ENCODE measurements at regions not wholly inside any gene's neighbourhood (a gene's known extent, or its start where the extent isn't known, plus 50 kb on each side); places are given as distances from the start of the nearest gene placed in this dataset.
"Not testable (repeated sequence)": the region's sequence is repeated elsewhere in the genome, so short reads cannot be mapped to it uniquely, and the experiment has no call there.

DNA sequence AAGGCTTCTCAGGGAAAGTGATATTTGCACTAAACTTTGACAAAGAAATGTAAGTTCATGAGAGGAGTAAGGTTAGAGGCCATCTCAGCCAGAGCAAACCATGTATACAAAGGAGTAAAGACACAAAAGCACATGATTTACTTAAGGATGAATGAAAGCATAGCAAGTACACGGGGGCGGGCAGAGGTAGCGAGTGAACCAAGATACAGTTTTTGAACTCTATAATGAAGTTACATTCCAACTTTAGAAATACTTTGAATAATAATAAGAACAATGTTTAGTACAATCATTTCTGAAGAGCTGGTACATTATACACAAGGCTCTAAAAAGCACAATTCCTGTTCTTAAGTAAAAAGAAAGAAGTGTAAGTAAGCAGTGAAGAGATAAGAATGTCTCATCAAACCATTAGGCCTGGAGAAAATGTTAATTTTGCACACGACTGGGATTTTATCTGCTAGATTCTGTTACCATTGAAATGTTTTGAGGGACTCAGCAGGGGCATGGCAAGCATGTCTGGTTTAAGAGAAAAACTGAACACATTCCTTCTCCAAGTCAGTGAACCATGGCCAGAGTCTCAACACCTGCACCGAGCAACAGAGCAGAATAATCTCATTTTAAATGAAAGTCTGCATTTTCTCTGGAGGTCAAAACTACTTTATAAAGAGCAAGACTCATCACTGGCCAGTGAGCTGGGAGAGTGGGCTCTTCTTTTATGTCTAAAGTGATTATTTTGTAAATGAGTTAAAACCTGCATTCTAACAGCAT, 147.6 kb upstream of the TRPM3 start:
- DNase-seq (ENCODE audit: low spot score in 2 of 2), result no peak
- no peaks in the 10 kb centered on the region for H3K9me3 ChIP-seq
- H3K4me1 ChIP-seq, result no peaks in the 10 kb centered on the region
- H3K27ac ChIP-seq, result no peak overlapping the region
- no peaks in the 10 kb centered on the region for H3K27me3 ChIP-seq
- no peaks in the 10 kb centered on the region for H3K36me3 ChIP-seq
- 56 to 59% methylated on average over 5 of the region's 5 CpGs for WGBS, 2 donors
- TF ChIP-seq POLR2A (IDR thresholded peaks at IDR 0.05) (no peak), EP300 (IDR thresholded peaks at IDR 0.05) (no peak)
- TF ChIP-seq, protein P1, sequence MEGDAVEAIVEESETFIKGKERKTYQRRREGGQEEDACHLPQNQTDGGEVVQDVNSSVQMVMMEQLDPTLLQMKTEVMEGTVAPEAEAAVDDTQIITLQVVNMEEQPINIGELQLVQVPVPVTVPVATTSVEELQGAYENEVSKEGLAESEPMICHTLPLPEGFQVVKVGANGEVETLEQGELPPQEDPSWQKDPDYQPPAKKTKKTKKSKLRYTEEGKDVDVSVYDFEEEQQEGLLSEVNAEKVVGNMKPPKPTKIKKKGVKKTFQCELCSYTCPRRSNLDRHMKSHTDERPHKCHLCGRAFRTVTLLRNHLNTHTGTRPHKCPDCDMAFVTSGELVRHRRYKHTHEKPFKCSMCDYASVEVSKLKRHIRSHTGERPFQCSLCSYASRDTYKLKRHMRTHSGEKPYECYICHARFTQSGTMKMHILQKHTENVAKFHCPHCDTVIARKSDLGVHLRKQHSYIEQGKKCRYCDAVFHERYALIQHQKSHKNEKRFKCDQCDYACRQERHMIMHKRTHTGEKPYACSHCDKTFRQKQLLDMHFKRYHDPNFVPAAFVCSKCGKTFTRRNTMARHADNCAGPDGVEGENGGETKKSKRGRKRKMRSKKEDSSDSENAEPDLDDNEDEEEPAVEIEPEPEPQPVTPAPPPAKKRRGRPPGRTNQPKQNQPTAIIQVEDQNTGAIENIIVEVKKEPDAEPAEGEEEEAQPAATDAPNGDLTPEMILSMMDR (IDR thresholded peaks at IDR 0.05), result no peak
- H3K4me3 ChIP-seq, result no peak overlapping the region

DNA sequence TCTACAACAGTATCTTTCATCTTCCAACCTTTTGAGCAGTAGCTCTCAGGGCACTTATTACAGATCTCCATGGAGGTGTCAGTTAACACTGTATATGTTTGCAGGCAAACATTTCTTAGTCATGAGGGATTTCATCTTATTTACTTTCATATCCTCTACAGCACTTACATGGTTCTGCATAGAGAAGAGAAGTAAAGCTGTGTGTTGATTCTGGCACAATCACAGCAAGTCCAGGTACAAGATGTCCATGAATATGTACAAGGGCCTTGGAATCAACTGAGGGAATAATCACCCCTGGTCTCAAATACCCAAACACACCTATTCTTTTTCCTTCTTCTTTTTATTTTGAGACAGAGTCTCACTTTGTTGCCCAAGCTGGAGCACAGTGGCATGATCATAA, 142.0 kb upstream of the TRPM3 start:
- Histone ChIP-seq H3K4me3 (no peak overlapping the region), H3K36me3 (no peaks in the 10 kb centered on the region), H3K27ac (no peak overlapping the region), H3K9me3 (peaks cover 0 to 9% (median 0%) of the 10 kb centered on the region in 4 donors), H3K27me3 (no peaks in the 10 kb centered on the region), H3K4me1 (no peaks in the 10 kb centered on the region)
- TF ChIP-seq POLR2A (IDR thresholded peaks at IDR 0.05) (no peak), EP300 (IDR thresholded peaks at IDR 0.05) (no peak)
- TF ChIP-seq, protein P1 (IDR thresholded peaks at IDR 0.05), result no peak
- no peak for DNase-seq (ENCODE audit: low spot score in 2 of 2)

DNA sequence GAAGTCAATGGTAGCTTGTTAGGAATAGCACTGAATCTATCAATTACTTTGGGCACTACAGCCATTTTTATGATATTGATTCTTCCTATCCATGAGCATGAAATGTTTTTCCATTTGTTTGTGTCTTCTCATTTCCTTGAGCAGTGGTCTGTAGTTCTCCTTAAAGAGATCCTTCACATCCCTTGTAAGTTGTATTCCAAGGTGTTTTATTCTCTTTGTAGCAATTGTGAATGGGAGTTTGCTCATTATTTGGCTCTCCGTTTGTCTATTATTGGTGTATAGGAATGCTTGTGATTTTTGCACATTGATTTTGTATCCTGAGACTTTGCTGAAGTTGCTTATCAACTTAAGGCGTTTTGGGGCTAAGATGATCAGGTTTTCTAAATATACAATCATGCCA, 139.0 kb upstream of the TRPM3 start:
- 85 to 90% methylated on average over 2 of the region's 2 CpGs for WGBS, 2 donors
- H3K4me3 ChIP-seq; H3K27me3 ChIP-seq; H3K27ac ChIP-seq; DNase-seq (ENCODE audit: low spot score in 2 of 2); H3K9me3 ChIP-seq; H3K4me1 ChIP-seq; H3K36me3 ChIP-seq: not testable (repeated sequence)

DNA sequence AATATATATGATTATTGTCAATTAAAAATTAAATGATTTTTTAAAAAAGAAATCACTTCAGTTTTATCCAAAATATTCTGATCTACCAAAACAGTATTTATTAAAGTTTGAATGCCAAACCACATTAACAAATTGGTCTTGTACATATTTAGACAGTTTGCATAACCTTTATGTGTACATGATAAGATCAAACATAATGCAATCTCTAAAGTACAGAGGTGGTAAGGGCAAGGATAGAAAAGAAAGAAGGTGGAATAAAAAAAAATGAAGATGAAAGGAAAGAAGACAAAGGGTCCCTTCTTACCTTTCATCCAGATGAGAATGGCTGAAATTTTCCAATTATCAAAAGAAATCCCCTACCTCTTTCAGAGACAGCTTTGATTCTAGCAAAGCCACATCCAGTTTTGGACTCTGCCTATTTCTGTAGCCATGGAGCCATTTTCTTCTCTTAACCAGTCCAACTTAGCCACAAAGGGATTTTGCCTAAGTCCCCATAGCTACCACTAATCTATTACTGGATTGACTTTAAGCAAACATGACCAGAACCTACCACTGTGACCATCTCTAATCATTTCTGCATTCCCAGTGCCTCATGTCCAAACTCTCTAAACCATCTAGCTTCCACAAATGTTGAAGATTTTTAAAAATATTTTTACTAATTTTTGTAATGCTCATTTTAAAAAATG, 133.3 kb upstream of the TRPM3 start:
- Histone ChIP-seq H3K27ac (no peak overlapping the region), H3K9me3 (peaks cover 0 to 3% (median 0%) of the 10 kb centered on the region in 4 donors), H3K4me3 (no peak overlapping the region), H3K36me3 (no peaks in the 10 kb centered on the region), H3K4me1 (no peaks in the 10 kb centered on the region), H3K27me3 (no peaks in the 10 kb centered on the region)
- DNase-seq (ENCODE audit: low spot score in 2 of 2), result no peak
- TF ChIP-seq, protein P1 (IDR thresholded peaks at IDR 0.05), result no peak
- TF ChIP-seq POLR2A (IDR thresholded peaks at IDR 0.05), result no peak
- TF ChIP-seq EP300 (IDR thresholded peaks at IDR 0.05), result no peak

DNA sequence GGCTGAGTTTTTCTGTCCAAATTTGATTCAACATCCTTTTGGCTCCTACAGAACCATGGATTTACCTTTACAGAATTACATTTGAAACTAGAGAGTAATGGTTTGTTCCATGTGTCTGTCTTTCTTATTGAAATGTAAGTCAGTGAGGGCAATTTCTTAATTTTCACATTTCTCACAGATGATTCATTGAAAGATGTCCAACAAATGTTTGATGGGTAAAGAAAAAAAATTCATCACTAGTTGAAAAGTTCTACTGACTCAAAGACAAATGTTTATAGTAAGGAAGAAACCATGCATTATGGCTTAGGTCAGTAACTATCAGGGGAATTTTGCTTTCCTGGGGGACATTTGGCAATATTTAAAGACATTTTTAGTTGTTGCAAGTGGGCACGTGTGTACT, 131.6 kb upstream of the TRPM3 start:
- Histone ChIP-seq H3K4me3 (no peak overlapping the region), H3K9me3 (no peaks in the 10 kb centered on the region), H3K27me3 (no peaks in the 10 kb centered on the region), H3K36me3 (no peaks in the 10 kb centered on the region), H3K4me1 (peaks cover 0 to 5% (median 0%) of the 10 kb centered on the region in 4 donors), H3K27ac (no peak overlapping the region)
- TF ChIP-seq POLR2A (IDR thresholded peaks at IDR 0.05) (no peak), EP300 (IDR thresholded peaks at IDR 0.05) (no peak)
- TF ChIP-seq, protein P1 (IDR thresholded peaks at IDR 0.05), result no peak
- DNase-seq (ENCODE audit: low spot score in 2 of 2), result no peak
- 42 to 61% methylated on average over 1 of the region's 1 CpG for whole genome bisulfite sequencing, 2 donors

All from tibial nerve (tissue), 4 donors.